Esophagus muscularis mucosa (tissue), 4 donors: ENCODE measurements at regions not wholly inside any gene's neighbourhood (a gene's known extent, or its start where the extent isn't known, plus 50 kb on each side); places are given as distances from the start of the nearest gene placed in this dataset.

ENCODE experiments used
- DNase-seq: peaks from one replicate; pipeline ENCODE4 v3.0.0-alpha.2; 2017; ENCODE audit errors: extremely low spot score
- H3K27ac ChIP-seq, 4 donors: fragments of 200-600 bp; sonication (generic); replicated peaks in 1 of 4; 1 replicate in 3 of 4; 2 replicates in 1 of 4; pipeline ENCODE4 v1.5.1; 2016 to 2019; ENCODE audit warnings: mild to moderate bottlenecking in 1 of 4
- H3K27me3 ChIP-seq, 4 donors: fragments of 200-600 bp; sonication (generic); one replicate each; pipeline versions ENCODE4 v1.5.1 to v1.6.0; 2016 to 2019
- H3K36me3 ChIP-seq, 4 donors: fragments of 200-600 bp; sonication (generic); one replicate each; pipeline ENCODE4 v1.5.1; 2016 to 2019
- H3K4me1 ChIP-seq, 4 donors: fragments of 200-600 bp; sonication (generic); one replicate each; pipeline ENCODE4 v1.5.1; 2016 to 2019
- H3K4me3 ChIP-seq, 4 donors: fragments of 200-600 bp; sonication (generic); 1 replicate in 2 of 4; 2 replicates in 2 of 4; pipeline ENCODE4 v1.5.1; 2016 to 2019; ENCODE audit warnings: mild to moderate bottlenecking in 4 of 4, moderate library complexity in 1 of 4
- H3K9me3 ChIP-seq, 4 donors: fragments of 200-600 bp; sonication (generic); 1 replicate in 3 of 4; 2 replicates in 1 of 4; pipeline ENCODE4 v1.5.1; 2016 to 2019
- EP300 ChIP-seq: sonication (generic); formaldehyde crosslinking; IDR thresholded peaks from one replicate; pipeline ENCODE4 v1.6.1; 2017; ENCODE audit warnings: antibody characterized with exemption
- POLR2A ChIP-seq: fragments of 450-650 bp; IDR thresholded peaks from one replicate; pipeline ENCODE4 v1.6.1; 2017; ENCODE audit warnings: antibody characterized with exemption, moderate library complexity, mild to moderate bottlenecking, low read depth
- POLR2AphosphoS5 ChIP-seq, 2 donors: sonication (generic); formaldehyde crosslinking; IDR thresholded peaks; one replicate each; pipeline ENCODE4 v1.6.1; 2017; ENCODE audit warnings: antibody characterized with exemption in 2 of 2
- WGBS: methylation state at CpG from one replicate; pipeline ENCODE4 v1.1.5; 2018; 5-methylcytosine and 5-hydroxymethylcytosine counted together
- intact Hi-C: fragments of 100-400 bp; cut with DNase I; formaldehyde crosslinking; loops from one replicate; pipeline ENCODE4 v1.15.1; 2023
- TF ChIP-seq, protein P1 (sequence below), 3 experiments: fragments of 200-600 bp in 2 of 3; fragments of 450-650 bp in 1 of 3; sonication (generic) in 2 of 3; IDR thresholded peaks; one replicate each; pipeline ENCODE4 v1.5.1; 2017 to 2019; ENCODE audit warnings: antibody characterized with exemption in 3 of 3, mild to moderate bottlenecking in 2 of 3, moderate library complexity in 1 of 3

DNA sequence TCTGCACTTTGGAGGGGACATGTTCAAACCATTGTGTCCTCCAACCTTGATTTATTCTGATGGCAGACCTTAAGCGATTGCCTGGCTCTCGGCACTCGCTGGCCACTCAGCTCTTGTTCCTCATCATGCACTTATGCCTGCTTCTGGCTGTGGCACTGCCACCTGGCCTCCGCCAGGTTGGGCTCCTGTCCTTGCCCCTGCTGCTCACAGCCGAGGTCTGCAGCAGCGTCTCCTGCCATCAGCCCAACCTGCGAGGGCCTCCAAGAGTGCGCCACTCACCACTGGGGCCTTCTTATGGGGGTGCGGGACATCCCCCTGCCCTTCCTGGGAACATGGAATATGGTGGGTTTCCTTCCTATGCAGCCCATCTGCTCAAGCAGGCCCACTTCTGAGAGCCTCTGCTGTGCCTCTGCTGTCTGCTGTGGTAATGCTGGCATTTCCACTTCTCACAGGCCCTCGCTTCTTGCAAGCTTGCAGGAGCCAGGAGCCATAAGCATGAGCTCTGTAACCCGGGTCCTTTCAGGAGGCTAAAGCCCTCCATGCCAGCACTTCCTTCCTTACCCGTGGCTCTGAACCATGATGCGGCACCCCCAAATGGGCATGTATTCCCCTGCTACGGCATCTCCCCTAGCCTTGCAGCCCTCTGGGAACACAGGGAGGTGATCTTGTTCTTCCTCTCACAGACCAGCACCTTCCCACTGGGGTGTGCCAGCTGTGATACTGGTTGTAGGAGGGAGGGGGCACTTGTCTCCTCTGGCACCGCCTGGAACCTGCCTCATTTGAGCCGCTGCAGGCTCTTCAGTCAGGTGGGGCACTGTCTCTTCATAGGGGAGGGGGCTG, 58.6 kb upstream of the HS6ST1 start:
- intact Hi-C loops = no loop called here
- 92% methylated on average over 6 of the region's 16 CpGs for WGBS
- peaks cover 31 to 95% (median 92%) of the 10 kb centered on the region in 4 donors for H3K4me1 ChIP-seq
- H3K36me3 ChIP-seq = no peaks in the 10 kb centered on the region
- no peaks in the 10 kb centered on the region for H3K9me3 ChIP-seq
- no peak overlapping the region for H3K4me3 ChIP-seq
- TF ChIP-seq EP300 (no peak), POLR2AphosphoS5 (IDR thresholded peaks at IDR 0.05) (no peak), POLR2A (no peak)
- TF ChIP-seq, protein P1, sequence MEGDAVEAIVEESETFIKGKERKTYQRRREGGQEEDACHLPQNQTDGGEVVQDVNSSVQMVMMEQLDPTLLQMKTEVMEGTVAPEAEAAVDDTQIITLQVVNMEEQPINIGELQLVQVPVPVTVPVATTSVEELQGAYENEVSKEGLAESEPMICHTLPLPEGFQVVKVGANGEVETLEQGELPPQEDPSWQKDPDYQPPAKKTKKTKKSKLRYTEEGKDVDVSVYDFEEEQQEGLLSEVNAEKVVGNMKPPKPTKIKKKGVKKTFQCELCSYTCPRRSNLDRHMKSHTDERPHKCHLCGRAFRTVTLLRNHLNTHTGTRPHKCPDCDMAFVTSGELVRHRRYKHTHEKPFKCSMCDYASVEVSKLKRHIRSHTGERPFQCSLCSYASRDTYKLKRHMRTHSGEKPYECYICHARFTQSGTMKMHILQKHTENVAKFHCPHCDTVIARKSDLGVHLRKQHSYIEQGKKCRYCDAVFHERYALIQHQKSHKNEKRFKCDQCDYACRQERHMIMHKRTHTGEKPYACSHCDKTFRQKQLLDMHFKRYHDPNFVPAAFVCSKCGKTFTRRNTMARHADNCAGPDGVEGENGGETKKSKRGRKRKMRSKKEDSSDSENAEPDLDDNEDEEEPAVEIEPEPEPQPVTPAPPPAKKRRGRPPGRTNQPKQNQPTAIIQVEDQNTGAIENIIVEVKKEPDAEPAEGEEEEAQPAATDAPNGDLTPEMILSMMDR (IDR thresholded peaks at IDR 0.05) = no peak
- H3K27me3 ChIP-seq = no peaks in the 10 kb centered on the region
- peak overlapping the region; percentile 64 to 84 (median 68) for H3K27ac ChIP-seq
- no peak for DNase-seq

DNA sequence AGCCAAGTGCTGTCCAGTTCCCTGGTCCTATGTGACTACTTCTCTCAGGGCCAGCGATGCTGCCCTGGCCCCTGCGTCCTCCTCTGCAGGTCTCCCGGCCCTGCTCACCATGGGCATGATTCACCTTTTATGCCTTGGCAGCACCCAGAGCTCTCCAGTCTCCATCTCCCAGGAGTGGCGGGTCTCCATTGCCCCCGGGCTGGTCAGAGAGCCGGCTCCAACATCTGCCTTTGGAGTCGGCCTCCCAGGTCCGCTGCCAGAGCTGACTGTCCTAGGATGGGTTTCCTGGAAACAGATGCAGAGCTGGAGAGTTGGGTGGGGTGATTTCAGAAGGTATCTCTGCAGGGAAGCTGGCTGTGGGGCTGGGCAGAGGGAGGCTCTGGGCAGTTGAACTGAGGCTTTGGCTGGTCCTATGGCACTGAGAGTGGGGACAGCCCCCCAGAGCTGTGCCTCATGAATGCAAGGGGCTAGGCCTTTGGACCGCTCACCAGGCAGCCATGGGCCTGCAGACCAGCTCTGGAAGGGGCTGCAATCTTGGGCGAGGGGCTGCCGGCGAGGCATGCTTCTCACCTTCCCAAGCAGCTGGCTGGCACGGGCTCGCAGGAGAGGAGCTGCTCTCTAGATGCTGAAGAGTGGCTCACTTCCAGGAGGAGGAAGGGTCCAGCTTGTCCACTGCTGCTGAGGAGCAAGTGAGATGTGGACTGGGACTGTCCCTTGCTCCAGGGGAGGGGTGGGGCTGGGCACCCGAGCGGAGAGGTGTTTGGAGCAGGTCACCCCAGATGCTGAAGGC, 59.8 kb upstream of the HS6ST1 start:
- WGBS = 83% methylated on average over 8 of the region's 16 CpGs
- Histone ChIP-seq H3K27ac (peak overlapping the region; percentile 64 to 84 (median 68)), H3K27me3 (no peaks in the 10 kb centered on the region), H3K4me3 (no peak overlapping the region), H3K4me1 (peaks cover 31 to 86% (median 85%) of the 10 kb centered on the region in 4 donors), H3K36me3 (no peaks in the 10 kb centered on the region), H3K9me3 (no peaks in the 10 kb centered on the region)
- DNase-seq = no peak
- intact Hi-C loops = no loop called here
- TF ChIP-seq, protein P1 (IDR thresholded peaks at IDR 0.05) = no peak
- TF ChIP-seq EP300 = no peak
- no peak for TF ChIP-seq POLR2A
- TF ChIP-seq POLR2AphosphoS5 (IDR thresholded peaks at IDR 0.05) = no peak

DNA sequence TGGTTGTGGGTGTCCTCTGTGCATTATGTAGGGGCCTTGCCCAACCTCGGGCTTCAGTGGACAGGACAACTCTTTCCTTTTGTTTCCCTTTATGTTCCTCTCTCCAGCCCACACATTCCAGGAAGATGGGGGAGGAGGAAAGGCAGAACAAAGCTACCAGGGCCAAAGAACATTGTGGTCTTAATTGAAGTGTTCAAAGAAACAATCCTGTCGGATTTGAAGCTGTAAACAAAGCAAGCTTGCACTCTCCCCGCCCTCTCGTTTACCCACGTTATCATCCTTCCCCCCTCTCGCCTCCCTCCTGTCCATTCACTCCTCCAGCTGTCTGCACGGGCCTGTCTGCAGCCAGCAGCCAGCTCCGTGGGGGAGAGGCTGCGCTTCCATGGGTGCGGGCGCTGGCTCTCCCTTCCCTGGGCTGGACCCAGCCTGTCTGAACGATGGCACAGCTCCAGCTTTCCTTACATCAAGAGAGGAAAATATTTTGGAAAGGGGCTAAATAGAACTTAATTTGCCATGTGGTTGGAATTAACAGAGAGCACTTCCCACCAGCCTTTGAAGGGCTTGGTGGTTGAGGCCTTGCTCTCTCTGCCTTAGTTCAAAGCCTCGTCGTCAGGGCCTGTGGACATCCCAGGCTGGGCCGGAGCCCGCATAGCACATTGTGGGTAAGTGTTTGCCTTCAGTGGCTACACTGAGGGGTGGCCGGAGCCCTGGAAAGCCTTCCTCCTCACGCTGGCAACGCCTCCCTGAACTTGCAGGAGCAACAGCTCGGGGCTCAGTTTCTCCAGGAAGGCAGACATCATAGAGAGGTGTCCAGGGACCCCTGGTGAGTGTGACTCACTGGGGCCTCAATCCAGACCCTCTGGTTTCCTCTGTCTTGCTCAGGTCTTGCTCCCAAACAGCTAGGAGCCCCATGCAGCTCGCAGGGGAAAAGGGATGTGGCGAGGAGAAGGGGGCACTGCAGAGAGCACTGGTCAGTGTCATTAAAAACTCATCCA, 60.6 kb upstream of the HS6ST1 start:
- Histone ChIP-seq H3K4me1 (peaks cover 31 to 77% (median 76%) of the 10 kb centered on the region in 4 donors), H3K27ac (peak overlapping the region; percentile 64 to 84 (median 68)), H3K4me3 (no peak overlapping the region), H3K36me3 (no peaks in the 10 kb centered on the region), H3K9me3 (no peaks in the 10 kb centered on the region), H3K27me3 (no peaks in the 10 kb centered on the region)
- WGBS = 59% methylated on average over 18 of the region's 22 CpGs
- no peak for DNase-seq
- TF ChIP-seq EP300 (peak; percentile 71), POLR2A (no peak), POLR2AphosphoS5 (IDR thresholded peaks at IDR 0.05) (peak; percentile 71 to 73)
- TF ChIP-seq, protein P1 (IDR thresholded peaks at IDR 0.05) = no peak
- intact Hi-C loops = no loop called here

DNA sequence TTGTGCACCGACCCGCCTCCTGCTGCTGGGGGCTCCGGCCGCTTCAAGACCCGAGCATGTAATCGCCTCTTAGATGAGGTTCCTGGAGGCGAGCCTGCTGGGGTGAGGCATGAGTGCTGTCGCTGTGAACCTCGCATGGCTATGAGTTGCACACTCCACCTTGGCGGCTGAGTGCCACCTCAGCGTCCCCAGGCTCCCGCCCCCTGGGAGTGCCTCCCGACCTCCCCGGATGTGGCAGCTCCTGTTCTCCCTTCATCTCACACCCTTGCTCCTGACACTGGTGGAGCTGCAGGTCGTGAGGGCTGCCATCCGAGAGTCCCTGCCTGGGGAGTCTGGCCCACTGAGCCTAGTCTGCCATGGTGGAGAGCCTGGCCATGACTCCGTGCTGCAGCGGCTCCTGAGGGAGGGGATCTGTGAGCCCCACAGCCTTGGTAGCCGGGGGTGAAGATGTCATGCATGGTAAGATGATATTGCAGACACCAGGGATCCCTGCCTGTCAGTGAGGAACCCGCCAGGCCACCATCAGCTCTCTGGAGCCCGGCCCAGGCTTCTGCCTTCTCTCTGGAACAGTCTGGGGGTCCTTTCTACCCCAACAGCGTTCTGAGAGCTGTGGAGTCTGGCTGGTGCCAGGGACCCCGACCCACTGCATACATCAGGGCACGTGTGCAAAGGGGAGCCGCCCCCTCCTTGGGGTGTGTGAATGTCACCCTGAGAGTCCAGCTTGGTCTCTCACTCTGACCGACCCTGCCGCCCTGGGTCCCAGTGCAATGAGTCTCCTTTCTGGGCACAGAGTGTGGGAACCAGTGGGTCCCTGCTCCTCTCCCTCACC, 61.6 kb upstream of the HS6ST1 start:
- no peak for DNase-seq
- peaks cover 0 to 3% (median 0%) of the 10 kb centered on the region in 4 donors for H3K27me3 ChIP-seq
- peaks cover 31 to 67% (median 66%) of the 10 kb centered on the region in 4 donors for H3K4me1 ChIP-seq
- 91% methylated on average over 12 of the region's 27 CpGs for WGBS
- no peaks in the 10 kb centered on the region for H3K9me3 ChIP-seq
- H3K36me3 ChIP-seq = no peaks in the 10 kb centered on the region
- H3K27ac ChIP-seq = peak overlapping the region in 3 of 4 donors; percentile 45 to 84 (median 70)
- TF ChIP-seq POLR2AphosphoS5 (IDR thresholded peaks at IDR 0.05) (no peak), EP300 (no peak), POLR2A (no peak)
- TF ChIP-seq, protein P1 (IDR thresholded peaks at IDR 0.05) = no peak
- intact Hi-C loops = no loop called here
- H3K4me3 ChIP-seq = no peak overlapping the region
